G401.6 (cell line): ENCODE measurements at regions not wholly inside any gene's neighbourhood (a gene's known extent, or its start where the extent isn't known, plus 50 kb on each side); places are given as distances from the start of the nearest gene placed in this dataset.

Experiments
- FAIRE-seq: peaks from 2 replicates; lab custom pipeline; 2012; peaks lifted over from hg19 to GRCh38; lab: Jason Lieb, UNC

- FAIRE-seq = no peak
Measured at GRCh38 chr17:68660302-68660701, 59.1 kb upstream of the FAM20A start.

GRCh38 chr17:68658999-68659780 lies 58.0 kb upstream of the FAM20A start:
- no peak for FAIRE-seq

GRCh38 chr17:68657576-68657975 lies 56.4 kb upstream of the FAM20A start:
- FAIRE-seq = no peak

GRCh38 chr17:68657166-68657565 lies 56.0 kb upstream of the FAM20A start:
- no peak for FAIRE-seq

- FAIRE-seq = no peak
Measured at GRCh38 chr17:68656666-68657065, 55.5 kb upstream of the FAM20A start.
